ENCODE measurements at regions not wholly inside any gene's neighbourhood (a gene's known extent, or its start where the extent isn't known, plus 50 kb on each side); places are given as distances from the start of the nearest gene placed in this dataset.
A peak's percentile ranks its signal among the peaks of the same experiment; 100 is the strongest.
"Not testable (repeated sequence)": the region's sequence is repeated elsewhere in the genome, so short reads cannot be mapped to it uniquely, and the experiment has no call there.

- TF ChIP-seq CTCF (conservative IDR thresholded peaks at IDR 0.05; ENCODE audit: low read depth, low read length): no peak
- DNase-seq (ENCODE audit: low read depth): no peak
- H3K4me3 ChIP-seq (ENCODE audit: low read depth, low read length): no peak overlapping the region
Observed at GRCh38 chr19:29873801-29874575, 62.2 kb downstream of the CCNE1 start.

GRCh38 chr19:29875931-29876330 lies 64.1 kb downstream of the CCNE1 start:
- no peak for DNase-seq (ENCODE audit: low read depth)
- H3K4me3 ChIP-seq (ENCODE audit: low read depth, low read length): no peak overlapping the region
- no peak for TF ChIP-seq CTCF (conservative IDR thresholded peaks at IDR 0.05; ENCODE audit: low read depth, low read length)

GRCh38 chr19:29876414-29876813 lies 64.6 kb downstream of the CCNE1 start:
- no peak for TF ChIP-seq CTCF (conservative IDR thresholded peaks at IDR 0.05; ENCODE audit: low read depth, low read length)
- H3K4me3 ChIP-seq (ENCODE audit: low read depth, low read length): no peak overlapping the region
- DNase-seq (ENCODE audit: low read depth): no peak

GRCh38 chr19:29876908-29877307 lies 65.1 kb downstream of the CCNE1 start:
- not testable (repeated sequence) for H3K4me3 ChIP-seq (ENCODE audit: low read depth, low read length); DNase-seq (ENCODE audit: low read depth)

GRCh38 chr19:29878973-29879654 lies 62.9 kb upstream of the URI1 start:
- peak; percentile 20 for DNase-seq (ENCODE audit: low read depth)
- no peak overlapping the region for H3K4me3 ChIP-seq (ENCODE audit: low read depth, low read length)
- TF ChIP-seq CTCF (conservative IDR thresholded peaks at IDR 0.05; ENCODE audit: low read depth, low read length): no peak

- H3K4me3 ChIP-seq (ENCODE audit: low read depth, low read length): no peak overlapping the region
- TF ChIP-seq CTCF (conservative IDR thresholded peaks at IDR 0.05; ENCODE audit: low read depth, low read length): no peak
Observed at GRCh38 chr19:29879655-29879974, 62.4 kb upstream of the URI1 start.

GRCh38 chr19:29880498-29881081 lies 61.4 kb upstream of the URI1 start:
- no peak for DNase-seq (ENCODE audit: low read depth)
- H3K4me3 ChIP-seq (ENCODE audit: low read depth, low read length): no peak overlapping the region
- no peak for TF ChIP-seq CTCF (conservative IDR thresholded peaks at IDR 0.05; ENCODE audit: low read depth, low read length)

More at GRCh38 chr19:29879655-29879974, 62.4 kb upstream of the URI1 start:
- DNase-seq (ENCODE audit: low read depth): no peak

Data from choroid plexus epithelial cell (primary cell).